ENCODE measurements at regions not wholly inside any gene's neighbourhood (a gene's known extent, or its start where the extent isn't known, plus 50 kb on each side); places are given as distances from the start of the nearest gene placed in this dataset.
"Not testable (repeated sequence)": the region's sequence is repeated elsewhere in the genome, so short reads cannot be mapped to it uniquely, and the experiment has no call there.

DNA sequence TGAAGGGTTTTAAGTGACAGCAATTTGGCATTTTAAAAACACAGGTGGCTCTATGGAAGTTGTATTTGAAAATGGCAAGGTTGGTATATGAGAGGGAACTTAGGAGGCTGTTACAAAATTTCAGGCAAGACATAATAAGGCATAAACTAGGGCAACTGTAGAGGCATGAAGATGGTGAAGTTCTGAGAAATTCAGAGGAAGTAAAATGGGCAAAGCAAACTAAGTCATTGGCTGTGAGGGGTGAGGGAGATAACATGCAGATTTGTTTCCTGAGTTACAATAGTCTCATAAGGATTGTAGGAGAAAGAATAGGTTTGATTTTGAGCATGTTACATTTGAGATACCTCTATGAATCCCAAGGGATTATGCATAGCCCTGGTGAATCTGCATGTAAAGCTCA lies 302.9 kb upstream of the ARHGEF26 start:
- TF ChIP-seq, protein P1, sequence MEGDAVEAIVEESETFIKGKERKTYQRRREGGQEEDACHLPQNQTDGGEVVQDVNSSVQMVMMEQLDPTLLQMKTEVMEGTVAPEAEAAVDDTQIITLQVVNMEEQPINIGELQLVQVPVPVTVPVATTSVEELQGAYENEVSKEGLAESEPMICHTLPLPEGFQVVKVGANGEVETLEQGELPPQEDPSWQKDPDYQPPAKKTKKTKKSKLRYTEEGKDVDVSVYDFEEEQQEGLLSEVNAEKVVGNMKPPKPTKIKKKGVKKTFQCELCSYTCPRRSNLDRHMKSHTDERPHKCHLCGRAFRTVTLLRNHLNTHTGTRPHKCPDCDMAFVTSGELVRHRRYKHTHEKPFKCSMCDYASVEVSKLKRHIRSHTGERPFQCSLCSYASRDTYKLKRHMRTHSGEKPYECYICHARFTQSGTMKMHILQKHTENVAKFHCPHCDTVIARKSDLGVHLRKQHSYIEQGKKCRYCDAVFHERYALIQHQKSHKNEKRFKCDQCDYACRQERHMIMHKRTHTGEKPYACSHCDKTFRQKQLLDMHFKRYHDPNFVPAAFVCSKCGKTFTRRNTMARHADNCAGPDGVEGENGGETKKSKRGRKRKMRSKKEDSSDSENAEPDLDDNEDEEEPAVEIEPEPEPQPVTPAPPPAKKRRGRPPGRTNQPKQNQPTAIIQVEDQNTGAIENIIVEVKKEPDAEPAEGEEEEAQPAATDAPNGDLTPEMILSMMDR (IDR thresholded peaks at IDR 0.05; ENCODE audit: low read depth, low read length, missing control alignments) = no peak
- H3K4me3 ChIP-seq (ENCODE audit: low read depth, low read length) = no peak overlapping the region
- no peak for DNase-seq (ENCODE audit: low read depth)

- no peak overlapping the region for H3K4me3 ChIP-seq (ENCODE audit: low read depth, low read length)
- DNase-seq (ENCODE audit: low read depth) = no peak
- TF ChIP-seq, protein P1 (IDR thresholded peaks at IDR 0.05; ENCODE audit: low read depth, low read length, missing control alignments) = no peak
These were observed 301.2 kb upstream of the ARHGEF26 start for GRCh38 chr3:153820035-153820434.

GRCh38 chr3:153828346-153828745 lies 292.8 kb upstream of the ARHGEF26 start:
- not testable (repeated sequence) for DNase-seq (ENCODE audit: low read depth); H3K4me3 ChIP-seq (ENCODE audit: low read depth, low read length)

- TF ChIP-seq, protein P1 (IDR thresholded peaks at IDR 0.05; ENCODE audit: low read depth, low read length, missing control alignments) = no peak
- no peak for DNase-seq (ENCODE audit: low read depth)
- no peak overlapping the region for H3K4me3 ChIP-seq (ENCODE audit: low read depth, low read length)
These were observed 291.5 kb upstream of the ARHGEF26 start for GRCh38 chr3:153829606-153830170.

- TF ChIP-seq, protein P1 (IDR thresholded peaks at IDR 0.05; ENCODE audit: low read depth, low read length, missing control alignments) = no peak
- H3K4me3 ChIP-seq (ENCODE audit: low read depth, low read length) = no peak overlapping the region
- DNase-seq (ENCODE audit: low read depth) = no peak
These were observed 290.6 kb upstream of the ARHGEF26 start for GRCh38 chr3:153830552-153830951.

DNA sequence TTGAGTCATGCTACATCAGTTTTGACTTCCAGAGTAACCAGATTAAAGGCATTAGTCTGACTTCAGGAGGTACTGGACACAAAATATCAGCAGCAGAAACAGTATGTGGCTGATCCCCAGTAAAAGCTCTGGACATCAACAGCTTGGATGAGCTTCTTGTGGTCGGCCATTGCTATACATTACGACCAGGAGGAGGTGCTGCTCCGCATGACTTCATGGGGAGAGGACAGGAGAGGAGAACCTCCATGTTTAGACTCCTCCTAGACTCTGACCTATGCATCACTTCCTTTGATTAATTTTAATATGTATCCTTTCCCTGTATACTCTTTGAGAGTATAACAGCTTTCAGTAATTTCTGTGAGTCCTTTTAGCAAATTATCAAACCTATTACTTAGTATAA lies 285.6 kb upstream of the ARHGEF26 start:
- no peak overlapping the region for H3K4me3 ChIP-seq (ENCODE audit: low read depth, low read length)
- no peak for DNase-seq (ENCODE audit: low read depth)
- TF ChIP-seq, protein P1 (IDR thresholded peaks at IDR 0.05; ENCODE audit: low read depth, low read length, missing control alignments) = peak; percentile 15

DNA sequence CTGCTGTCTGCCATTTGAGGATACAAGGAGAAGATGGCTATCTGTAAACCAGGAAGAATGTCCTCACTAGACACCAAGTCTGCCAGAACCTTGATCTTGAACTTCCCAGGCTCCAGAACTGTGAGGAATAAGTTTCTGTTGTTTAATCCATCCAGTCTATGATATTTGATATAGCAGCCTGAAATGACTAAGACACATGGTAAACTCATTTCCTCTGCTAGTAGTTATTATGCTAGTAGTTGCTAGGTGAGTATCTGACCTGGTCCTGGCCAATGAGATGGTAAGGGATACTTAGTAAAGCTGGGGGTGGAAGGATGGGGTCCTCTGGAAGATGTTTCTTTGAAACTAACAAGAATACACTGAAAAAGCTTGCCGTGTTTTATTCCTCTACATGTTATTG lies 280.7 kb upstream of the ARHGEF26 start:
- no peak for DNase-seq (ENCODE audit: low read depth)
- TF ChIP-seq, protein P1 (IDR thresholded peaks at IDR 0.05; ENCODE audit: low read depth, low read length, missing control alignments) = no peak
- no peak overlapping the region for H3K4me3 ChIP-seq (ENCODE audit: low read depth, low read length)
